GM23248 (cell line): ENCODE measurements at regions not wholly inside any gene's neighbourhood (a gene's known extent, or its start where the extent isn't known, plus 50 kb on each side); places are given as distances from the start of the nearest gene placed in this dataset.

Experiments
- EZH2 ChIP-seq: fragments of 200-600 bp; sonication (generic); IDR thresholded peaks from 2 replicates; pipeline ENCODE4 v1.6.1; 2018; ENCODE audit warnings: antibody characterized with exemption, mild to moderate bottlenecking; ENCODE audit not compliant: insufficient read depth, poor library complexity, severe bottlenecking
- EZH2phosphoT487 ChIP-seq: fragments of 200-600 bp; sonication (generic); IDR thresholded peaks from 2 replicates; pipeline ENCODE4 v1.6.1; 2018; ENCODE audit warnings: antibody characterized with exemption, moderate library complexity, mild to moderate bottlenecking, low read depth; ENCODE audit not compliant: insufficient read depth

DNA sequence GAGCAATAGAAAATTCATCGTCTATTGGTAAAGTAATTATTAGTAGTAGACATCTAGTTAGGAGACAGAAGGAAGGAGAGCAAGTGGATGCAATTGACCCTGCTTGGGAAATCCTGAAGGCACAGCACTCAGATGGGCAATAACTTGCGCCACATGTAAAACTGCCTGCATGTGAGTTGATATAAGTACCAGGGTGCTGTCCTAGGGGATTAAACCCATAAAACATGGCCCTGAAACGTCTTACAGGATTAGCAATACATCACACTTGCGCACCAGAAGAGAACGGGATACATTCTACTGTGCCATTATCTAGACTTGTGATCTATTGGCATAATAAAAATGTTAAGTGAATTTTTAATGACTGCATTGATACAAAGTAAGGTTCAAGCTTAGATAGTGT, 277.5 kb upstream of the LYPLAL1 start:
- TF ChIP-seq EZH2phosphoT487: no peak
- TF ChIP-seq EZH2: no peak
